ENCODE measurements at regions not wholly inside any gene's neighbourhood (a gene's known extent, or its start where the extent isn't known, plus 50 kb on each side); places are given as distances from the start of the nearest gene placed in this dataset.

DNA sequence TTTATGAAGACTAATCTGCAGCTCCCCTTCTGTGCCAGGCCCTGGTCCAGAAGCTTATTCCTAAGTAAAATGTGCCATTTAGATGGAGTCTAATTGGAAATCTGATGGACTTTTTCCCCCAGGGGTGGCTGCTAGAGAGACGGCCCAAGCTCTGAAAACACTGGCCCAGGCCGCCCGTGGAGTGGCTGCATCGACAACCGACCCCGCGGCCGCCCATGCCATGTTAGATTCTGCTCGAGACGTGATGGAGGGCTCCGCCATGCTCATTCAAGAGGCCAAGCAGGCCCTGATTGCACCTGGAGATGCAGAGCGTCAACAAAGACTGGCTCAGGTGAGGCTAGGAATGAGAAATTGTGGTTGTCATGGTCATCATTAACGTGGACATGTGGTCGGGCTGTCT is 305.8 kb upstream of the TPM1 start:
- no peak for DNase-seq (ENCODE audit: low read depth in 1 of 2, low spot score in 1 of 2)

DNA sequence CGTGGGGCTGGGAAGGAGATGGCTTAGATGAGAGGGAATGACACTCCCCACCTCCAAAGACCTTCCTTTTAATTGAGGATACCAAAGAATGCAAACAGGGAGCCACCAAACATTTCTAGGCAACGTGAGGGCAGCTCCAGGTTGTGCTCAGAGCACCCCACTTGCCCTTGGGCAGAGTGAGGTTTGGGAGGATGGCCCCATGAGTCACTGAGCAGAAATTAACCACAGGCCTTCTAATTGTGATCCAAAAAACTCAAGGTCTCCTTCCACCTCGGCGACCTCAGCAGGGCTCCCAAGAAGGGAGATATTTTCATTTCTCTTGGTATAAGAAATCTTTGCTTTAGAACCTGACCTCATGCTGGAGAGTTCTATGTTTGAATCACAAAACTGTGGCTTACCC is 305.0 kb upstream of the TPM1 start:
- no peak for DNase-seq (ENCODE audit: low read depth in 1 of 2, low spot score in 1 of 2)

DNA sequence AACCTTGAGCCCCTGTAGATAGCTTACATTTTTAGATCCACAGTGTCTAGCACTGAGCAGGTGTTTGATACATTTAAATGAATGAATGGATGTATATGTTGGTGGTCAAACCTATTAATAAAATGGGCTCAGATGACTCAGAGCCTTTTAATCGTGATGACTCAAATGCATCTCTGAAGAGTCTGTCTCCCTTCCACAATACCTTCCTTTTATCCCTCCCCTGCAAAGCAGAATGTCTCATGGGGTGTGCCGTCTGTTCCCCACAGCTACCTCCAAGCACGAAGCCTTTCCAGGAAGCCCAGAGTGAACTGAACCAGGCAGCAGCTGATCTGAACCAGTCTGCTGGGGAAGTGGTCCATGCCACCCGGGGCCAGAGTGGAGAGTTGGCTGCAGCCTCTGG is 303.5 kb upstream of the TPM1 start:
- no peak for DNase-seq (ENCODE audit: low read depth in 1 of 2, low spot score in 1 of 2)

DNA sequence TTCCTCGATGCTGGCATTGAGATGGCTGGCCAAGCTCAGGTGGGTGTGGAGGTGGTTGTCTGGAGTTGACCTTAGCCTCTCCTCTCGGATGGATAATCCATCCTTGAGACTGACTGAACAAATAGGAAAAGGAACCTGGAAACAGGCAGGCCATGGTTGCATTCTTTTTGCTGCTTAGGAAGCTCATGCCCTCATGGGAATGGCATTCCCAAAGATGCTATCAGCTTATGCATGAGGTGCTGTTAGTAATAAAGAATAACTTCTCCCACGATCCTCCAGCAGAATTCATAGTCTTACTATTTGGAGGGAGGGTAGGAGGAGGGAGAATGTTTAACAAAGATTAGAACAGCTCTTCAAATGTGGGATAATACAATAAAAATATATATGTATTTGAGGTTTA is 303.0 kb upstream of the TPM1 start:
- DNase-seq (ENCODE audit: low read depth in 1 of 2, low spot score in 1 of 2) = no peak

DNA sequence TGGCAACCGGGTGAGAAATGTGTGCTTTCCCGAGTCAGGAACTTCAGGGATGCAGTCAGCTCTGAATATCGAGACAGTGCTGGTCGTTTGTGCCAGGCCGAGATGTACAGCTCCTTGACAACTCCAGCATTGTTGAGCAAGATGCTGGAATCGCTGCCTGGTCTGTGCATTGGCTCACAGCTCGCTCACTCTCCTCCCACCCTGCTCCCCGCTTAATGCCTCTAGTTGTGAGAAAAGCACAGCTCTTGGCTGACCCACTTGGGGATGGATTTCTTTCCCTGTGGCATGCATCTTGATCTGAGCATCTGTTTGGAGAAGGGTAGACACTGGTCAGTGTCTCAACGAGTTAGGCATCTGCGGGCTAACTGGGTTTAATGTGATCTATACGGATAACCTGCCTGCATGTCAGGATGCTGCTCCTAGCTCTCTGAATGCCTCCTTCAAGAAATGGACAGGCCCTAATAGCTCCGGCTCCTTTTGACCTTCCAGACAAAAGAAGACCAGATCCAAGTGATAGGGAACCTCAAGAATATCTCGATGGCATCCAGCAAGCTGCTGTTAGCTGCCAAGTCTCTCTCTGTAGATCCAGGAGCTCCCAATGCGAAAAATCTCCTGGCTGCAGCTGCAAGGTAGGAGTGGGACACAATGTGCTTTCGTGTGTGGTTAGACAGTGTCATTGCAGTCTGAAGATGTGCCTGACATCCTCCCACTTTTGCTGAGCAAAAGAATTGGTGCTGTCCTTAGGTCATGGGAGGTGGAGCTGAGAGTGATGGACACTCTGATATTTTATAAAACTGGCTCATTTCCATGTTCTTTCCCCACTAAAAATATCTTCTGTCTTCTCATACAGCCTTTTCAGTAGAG is 302.2 kb upstream of the TPM1 start:
- DNase-seq (ENCODE audit: low read depth in 1 of 2, low spot score in 1 of 2) = no peak

DNA sequence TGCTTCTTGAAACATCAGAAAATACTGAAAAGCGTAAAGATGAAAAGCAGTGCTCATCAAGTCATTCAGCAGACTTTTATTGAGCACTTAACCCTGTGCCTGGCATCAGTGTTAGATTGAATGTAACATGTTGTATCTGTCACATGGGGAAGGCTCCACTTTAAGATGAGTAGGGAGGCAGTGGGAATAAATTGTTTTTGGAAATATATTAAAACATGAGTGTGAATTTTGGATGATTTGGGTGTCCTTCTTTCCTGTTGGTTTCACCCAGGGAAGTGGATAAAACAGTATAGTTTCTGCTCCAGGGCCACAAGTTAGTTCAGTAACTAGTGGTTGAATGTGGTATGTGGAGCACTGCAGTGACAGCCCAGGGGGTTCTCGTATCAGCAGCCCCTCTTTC is 301.4 kb upstream of the TPM1 start:
- no peak for DNase-seq (ENCODE audit: low read depth in 1 of 2, low spot score in 1 of 2)

DNA sequence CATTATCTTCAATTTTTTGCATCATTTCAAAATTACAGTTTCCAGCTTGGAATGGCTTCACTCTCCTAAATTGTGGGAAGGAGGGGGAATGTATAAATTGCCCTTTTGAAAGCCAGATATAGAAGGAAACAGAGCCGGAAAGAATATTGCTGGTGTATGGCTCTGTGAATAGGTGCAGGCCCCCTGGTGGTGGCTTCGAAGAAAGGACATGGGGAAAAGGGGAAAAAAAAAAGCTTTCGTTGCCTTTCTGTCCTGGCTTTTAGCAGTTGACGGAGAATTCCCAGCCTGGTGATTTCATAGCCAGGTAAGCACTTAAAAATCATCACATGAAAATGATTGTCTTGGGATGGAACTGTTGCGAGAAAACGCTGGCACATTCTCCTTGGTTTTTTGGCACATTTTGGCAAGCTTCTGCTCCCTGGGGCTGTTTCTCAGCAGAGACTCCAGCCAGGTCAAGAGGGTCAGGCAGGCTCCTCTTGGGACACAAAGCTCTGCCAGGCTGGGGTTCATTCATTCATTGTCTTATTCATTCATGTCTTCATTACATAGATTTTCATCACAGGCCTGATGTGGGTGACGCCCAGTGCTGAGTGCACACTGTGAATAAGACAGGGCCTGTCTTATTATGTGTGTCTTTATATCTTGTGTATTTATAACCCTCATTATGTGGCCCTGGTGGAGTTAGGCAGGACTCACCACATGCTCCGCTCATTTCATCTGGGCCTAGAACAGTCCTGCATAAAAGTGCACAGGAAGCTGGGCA is 300.0 kb upstream of the TPM1 start:
- no peak for DNase-seq (ENCODE audit: low read depth in 1 of 2, low spot score in 1 of 2)

DNA sequence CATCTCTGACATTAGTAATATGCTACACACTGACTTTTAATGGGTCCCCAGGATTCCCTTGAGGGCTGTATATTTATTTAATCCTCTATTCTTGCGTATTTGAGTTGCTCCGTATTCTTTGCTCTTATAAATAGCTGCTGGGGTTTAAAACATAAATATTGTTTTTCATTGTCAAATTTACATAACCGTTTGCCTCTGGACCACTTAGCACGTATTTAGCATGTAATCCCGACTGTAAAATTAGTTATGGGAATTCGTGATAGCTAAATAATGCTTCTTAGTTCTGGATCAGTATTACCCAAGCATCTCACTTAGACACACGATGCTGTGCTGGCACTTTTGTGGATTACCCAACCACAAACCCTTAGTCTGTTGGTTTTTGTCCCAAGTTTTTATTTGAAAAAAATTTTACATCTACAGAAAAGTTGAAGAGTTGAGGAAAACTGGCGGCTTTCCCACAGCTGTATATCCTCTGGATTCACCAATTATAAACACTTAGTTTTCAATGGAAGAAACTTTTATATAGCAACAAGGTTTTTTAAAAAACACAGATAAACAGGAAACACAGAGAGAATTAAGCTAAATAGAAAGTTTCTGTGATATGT is 296.8 kb upstream of the TPM1 start:
- no peak for DNase-seq (ENCODE audit: low read depth in 1 of 2, low spot score in 1 of 2)

DNA sequence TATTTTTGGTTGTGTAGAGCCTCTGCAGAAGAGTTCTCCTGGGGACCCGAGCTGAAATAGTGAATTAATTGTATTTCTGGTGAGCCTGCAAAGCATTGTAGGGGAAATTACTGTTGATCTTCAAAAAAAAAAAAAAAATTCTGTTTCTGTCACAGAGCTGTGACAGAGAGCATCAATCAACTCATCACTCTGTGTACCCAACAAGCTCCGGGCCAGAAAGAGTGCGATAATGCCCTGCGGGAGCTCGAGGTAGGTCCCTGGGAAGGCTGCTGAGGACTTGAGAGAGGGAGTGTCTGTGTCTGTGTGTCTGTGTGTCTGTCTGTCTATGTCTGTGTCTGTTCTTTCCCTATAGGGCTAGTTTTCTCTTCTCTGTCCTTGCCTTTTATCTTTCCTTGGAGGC is 294.4 kb upstream of the TPM1 start:
- no peak for DNase-seq (ENCODE audit: low read depth in 1 of 2, low spot score in 1 of 2)

DNA sequence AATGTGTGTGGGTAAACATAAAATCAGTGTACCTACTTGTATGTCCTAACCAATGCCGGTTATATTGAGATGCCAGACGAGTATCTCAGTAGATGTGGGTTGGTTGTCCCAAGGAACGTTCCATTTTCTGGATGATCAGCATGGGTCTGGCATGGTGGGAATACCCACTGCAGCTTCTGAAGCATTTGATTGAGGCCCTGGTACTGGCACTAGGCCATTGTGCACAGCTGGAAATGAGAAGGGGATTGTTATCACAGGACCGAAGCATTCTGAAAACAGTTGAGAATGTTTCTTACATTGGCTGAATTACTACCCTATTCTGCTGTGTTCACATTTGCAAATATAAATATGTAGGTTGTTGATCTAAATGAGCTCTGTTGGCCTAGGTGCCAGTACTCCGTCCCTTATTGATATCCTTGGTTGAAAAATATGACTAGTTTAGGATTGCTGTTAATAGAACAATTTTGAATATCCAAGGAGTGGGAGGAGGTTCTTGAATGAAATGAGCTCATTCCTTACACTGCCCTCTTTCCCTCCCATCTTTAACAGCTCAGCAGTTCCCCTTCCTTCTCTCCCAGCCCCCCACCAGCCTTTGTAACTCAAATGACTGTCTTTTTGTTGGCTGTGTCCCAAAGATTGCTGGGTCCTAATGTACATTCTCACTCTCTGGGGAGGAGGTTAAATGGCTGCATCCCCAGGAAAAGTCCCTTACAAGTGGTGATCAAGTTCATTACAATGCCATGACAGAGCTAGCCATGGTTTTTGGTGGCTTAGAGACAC is 293.3 kb upstream of the TPM1 start:
- no peak for DNase-seq (ENCODE audit: low read depth in 1 of 2, low spot score in 1 of 2)

DNA sequence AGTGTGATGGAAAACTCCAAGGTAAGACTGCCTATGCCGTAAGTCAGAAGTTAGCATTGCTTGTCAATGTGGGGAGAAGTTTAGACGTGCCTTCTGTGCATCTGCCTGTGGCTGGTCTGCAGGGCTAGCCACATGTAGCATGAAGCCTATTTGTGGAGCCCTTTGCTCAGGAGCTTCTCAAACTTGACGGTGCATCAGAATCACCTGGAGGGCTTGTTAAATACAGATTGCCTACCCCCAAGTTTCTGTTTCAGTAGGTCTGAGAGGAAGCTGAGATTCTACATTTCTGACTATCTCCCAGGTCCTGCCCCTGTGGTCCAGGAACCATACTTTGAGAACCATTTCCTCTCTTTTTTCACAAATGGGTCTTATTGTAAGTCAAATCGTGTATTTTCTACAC is 292.1 kb upstream of the TPM1 start:
- no peak for DNase-seq (ENCODE audit: low read depth in 1 of 2, low spot score in 1 of 2)

DNA sequence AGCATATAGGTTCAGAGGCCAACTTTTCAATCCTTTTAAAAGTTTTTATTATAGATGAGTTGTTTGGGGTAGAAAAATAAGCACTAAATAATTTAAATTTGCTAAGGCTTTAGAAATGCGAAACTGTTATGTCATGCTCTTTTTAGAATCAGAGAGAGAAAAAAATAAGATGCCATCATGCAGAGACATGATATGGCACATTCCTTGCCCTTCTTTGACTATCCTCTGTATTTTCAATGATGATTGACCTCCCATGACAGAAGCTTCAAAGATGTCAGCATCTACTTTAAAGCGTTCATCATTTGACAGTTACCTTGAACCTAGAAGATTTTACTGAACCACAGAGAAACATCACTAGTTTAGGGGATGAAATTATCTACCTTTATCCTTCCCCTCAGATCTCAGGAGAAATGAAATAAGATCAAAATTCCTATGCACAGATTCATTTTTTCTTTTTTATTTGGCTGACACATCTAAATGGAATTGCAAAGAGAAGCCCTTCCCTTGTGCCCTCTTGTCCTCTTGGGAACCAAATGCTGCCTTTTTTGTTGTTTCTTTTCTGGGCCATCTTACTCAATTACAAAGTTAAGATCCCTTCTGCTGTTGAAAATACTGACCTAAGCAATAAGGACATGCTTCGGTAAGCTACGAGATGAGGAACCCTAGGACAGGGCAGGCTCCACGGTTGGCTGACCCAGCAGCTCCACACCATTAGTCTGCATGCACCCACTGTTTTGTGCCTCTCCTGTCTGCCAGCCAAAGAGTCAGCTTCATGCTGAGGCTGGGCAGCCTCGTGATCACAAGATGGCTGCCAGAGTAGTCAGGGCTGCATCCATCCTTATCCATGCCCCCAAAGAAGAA is 289.7 kb upstream of the TPM1 start:
- DNase-seq (ENCODE audit: low read depth in 1 of 2, low spot score in 1 of 2) = no peak

DNA sequence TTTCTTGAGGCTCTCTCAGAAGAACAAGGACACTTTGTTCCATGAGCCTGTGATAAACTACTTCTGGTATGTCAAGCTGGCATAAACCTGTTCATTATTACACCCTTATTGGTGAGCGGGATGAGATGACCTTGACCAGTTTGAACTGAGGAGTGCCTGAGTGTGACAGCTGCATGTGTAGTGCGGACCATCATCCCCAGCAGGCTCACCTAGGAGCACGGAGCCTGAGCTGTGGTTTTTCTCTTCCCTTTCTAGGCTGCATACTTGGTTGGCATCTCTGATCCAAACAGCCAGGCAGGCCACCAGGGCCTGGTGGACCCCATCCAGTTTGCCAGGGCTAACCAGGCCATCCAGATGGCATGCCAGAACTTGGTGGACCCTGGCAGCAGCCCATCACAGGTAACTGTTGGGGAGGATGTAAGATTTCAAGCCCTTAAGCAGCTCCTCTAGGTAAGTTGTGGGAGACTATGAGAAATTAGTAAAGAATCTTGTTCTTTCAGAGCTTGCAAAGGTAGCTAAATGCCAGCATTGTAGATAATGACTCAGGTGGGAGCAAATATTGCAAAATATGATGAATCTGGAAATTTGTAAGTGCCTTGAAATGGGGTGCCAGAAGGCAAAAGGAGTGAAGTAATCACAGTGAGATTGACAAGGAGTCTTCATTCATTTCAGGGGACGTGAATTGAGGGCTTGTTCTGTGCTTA is 288.9 kb upstream of the TPM1 start:
- DNase-seq (ENCODE audit: low read depth in 1 of 2, low spot score in 1 of 2) = no peak

DNA sequence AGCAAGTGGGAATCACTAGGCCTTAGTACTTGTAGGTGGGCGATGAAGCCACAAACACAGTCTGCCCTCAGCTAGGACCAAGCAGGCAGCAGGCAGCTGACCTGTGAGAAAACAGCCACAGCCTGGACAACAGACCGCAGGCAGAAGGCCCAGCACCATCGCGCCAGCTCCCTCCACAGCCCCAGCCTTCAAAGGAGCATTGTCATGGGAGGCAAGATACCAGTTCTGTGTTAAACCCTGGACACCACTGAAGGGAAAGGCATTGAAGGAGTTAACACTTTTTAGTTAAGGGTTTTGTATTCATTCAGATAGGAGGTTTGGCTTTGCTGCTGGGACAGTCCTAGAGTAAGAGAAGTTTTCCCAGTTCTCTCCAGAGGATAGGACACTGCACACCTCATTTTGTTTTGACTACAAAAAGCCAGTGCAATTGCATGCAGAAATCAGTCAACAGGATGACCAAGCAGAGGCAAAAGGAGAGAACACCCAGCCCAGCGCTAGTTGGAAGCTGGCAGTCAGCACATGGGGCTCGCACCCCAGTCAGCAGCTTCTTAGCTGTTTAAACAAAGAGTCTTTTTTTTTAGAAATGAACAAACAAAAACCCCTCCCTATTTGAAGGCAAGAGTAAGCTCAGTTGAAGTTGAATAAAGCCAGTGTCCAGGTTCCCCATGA is 286.1 kb upstream of the TPM1 start:
- DNase-seq (ENCODE audit: low read depth in 1 of 2, low spot score in 1 of 2) = no peak

DNA sequence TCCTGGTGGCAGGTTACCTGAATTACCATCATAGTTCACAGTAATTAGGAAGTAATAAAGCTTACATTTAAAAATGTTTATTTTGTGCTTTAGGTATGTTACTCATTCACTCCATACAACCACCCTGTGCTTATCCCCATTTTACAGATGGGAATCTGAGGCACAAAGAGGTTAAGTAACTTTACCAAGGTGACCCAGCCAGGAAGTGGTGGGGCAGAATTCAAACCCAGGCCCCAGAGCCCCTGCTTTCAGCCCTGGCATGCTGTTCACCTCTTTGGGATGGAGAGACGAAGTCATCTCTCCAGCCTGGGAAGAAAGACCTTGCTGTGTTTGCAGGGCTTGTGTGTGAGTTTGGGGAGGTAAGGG is 285.6 kb upstream of the TPM1 start:
- DNase-seq (ENCODE audit: low read depth in 1 of 2, low spot score in 1 of 2) = no peak

DNA sequence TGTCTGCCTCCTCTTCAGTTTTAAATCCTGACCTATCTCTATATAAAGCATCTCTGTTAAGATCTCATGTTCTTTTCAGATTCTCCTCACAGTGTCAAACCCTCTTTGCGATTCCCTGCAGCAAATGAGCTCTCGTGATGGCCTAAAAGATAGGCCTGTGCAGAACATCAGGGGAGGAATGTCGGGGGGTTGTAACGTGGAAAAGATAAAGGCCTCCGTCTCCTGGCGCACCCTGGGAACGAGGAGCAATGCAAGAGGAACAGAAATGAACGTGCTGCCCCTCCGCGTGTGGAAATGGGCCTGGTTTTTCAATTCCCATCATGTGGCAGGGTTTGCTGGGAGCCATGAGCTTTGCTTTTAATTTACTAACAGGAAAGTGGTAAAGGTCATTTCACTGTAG is 285.0 kb upstream of the TPM1 start:
- DNase-seq (ENCODE audit: low read depth in 1 of 2, low spot score in 1 of 2) = no peak

DNA sequence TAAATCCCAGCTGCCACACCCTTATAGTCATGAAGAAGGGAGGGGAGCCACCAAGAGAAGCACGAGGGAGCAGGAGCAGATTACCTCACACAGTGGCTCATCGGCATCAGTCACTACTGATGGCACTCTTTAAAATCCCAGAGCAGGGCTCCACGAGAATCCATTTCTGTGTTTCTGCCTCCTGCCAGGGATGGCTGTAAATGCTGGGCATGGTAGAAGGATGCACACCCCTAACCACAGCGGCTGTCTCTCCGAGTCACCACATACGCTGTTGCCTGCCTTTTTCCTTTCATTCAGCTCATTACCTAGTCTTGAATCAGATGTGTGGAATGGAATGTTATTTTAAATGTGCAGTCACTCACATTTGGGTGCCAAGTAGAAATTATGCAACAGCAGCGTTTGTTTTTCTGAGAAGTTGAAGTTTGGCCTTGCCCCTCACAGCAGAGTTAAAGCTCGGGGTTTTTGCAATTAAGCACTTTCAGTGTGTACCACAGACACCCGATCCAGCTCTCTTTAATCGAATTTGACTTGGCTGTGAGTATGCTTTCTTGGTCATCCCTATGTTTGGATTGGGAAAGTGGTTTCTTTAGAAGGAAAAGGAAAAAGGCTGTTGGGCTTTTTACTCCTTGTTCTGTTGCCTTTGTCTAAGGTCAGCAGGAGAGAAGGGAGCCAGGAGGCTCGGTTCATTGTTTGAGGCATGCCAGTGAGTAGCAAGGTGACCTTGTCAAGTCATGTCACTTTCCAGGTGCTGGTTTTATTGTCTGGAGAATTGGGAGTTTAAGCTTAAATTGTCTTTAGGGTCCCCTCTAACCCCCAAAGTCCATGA is 284.2 kb upstream of the TPM1 start:
- no peak for DNase-seq (ENCODE audit: low read depth in 1 of 2, low spot score in 1 of 2)

DNA sequence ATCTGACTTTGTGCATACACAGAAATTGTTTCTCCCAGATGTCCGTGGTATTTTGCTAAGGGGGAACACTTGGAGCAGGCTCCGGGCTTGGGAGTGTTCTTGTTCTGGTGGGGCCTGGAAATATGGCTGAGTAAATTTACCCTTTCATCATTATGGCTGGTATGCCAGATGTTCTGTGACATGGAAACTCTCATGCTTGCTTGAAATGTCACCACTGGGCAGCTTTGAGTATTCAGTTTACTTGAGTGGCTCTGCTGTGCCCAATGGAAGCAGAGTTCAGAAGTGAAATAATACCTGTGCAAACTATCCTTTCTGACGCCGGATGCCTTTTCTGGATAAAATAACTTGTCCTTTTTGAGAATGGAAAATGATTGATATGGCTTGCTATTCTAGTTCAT is 283.6 kb upstream of the TPM1 start:
- DNase-seq (ENCODE audit: low read depth in 1 of 2, low spot score in 1 of 2) = no peak

DNA sequence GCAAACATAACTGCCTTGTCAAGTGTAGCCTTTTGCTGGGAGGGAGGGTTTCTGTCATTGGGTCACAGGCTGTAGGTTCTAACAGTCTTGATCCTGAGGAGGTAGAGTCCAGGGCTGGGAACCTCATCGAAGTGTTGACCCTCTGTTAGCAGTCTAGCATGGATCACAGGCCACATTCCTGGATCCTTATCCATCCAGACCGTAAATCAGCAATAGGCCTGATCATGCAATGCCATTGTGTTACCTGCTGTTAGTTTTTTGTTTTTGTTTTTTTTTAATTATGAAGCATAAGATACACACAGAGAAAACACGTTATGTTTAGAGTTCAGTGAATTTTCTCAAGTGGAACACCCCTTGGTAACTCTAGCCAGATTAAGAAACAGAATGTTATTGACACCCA is 282.0 kb upstream of the TPM1 start:
- no peak for DNase-seq (ENCODE audit: low read depth in 1 of 2, low spot score in 1 of 2)
